ENCODE measurements at regions not wholly inside any gene's neighbourhood (a gene's known extent, or its start where the extent isn't known, plus 50 kb on each side); places are given as distances from the start of the nearest gene placed in this dataset.

GRCh38 chrX:140104760-140105159 lies 139.4 kb upstream of the CXorf66 start:
- Histone ChIP-seq H3K4me1 (ENCODE audit: insufficient read depth, low read length, poor library complexity, severe bottlenecking) (no peaks in the 10 kb centered on the region), H3K36me3 (ENCODE audit: insufficient read depth, low read length) (no peaks in the 10 kb centered on the region), H3K4me3 (ENCODE audit: low read length, poor library complexity, severe bottlenecking) (no peak overlapping the region), H3K9me2 (replicated peaks; ENCODE audit: low read depth, low read length) (no peaks in the 10 kb centered on the region), H4K20me1 (ENCODE audit: insufficient read depth, low read length, poor library complexity, severe bottlenecking) (no peaks in the 10 kb centered on the region), H3K4me2 (ENCODE audit: low read depth, low read length, poor library complexity, severe bottlenecking) (no peak overlapping the region), H3K9me3 (ENCODE audit: insufficient read depth, low read depth, low read length) (no peaks in the 10 kb centered on the region), H3K79me2 (ENCODE audit: insufficient read depth, low read length) (no peaks in the 10 kb centered on the region), H3K27me3 (ENCODE audit: insufficient read depth, low read length, poor library complexity, severe bottlenecking) (no peaks in the 10 kb centered on the region), H3K9ac (ENCODE audit: low read depth, low read length, poor library complexity, severe bottlenecking) (no peak overlapping the region), H2AFZ (ENCODE audit: low read length) (no peak overlapping the region), H3F3A (ENCODE audit: low read depth) (no peaks in the 10 kb centered on the region)
- no peak for TF ChIP-seq CTCF (conservative IDR thresholded peaks at IDR 0.05; ENCODE audit: low read length)
- TF ChIP-seq EZH2phosphoT487 (IDR thresholded peaks at IDR 0.05; ENCODE audit: borderline replicate concordance) = no peak

- H3F3A ChIP-seq (ENCODE audit: low read depth) = no peaks in the 10 kb centered on the region
- H2AFZ ChIP-seq (ENCODE audit: low read length) = no peak overlapping the region
- no peaks in the 10 kb centered on the region for H3K9me3 ChIP-seq (ENCODE audit: insufficient read depth, low read depth, low read length)
- no peaks in the 10 kb centered on the region for H3K79me2 ChIP-seq (ENCODE audit: insufficient read depth, low read length)
- no peak overlapping the region for H3K4me2 ChIP-seq (ENCODE audit: low read depth, low read length, poor library complexity, severe bottlenecking)
- no peaks in the 10 kb centered on the region for H3K4me1 ChIP-seq (ENCODE audit: insufficient read depth, low read length, poor library complexity, severe bottlenecking)
- H3K27me3 ChIP-seq (ENCODE audit: insufficient read depth, low read length, poor library complexity, severe bottlenecking) = no peaks in the 10 kb centered on the region
- no peaks in the 10 kb centered on the region for H3K36me3 ChIP-seq (ENCODE audit: insufficient read depth, low read length)
- H3K9ac ChIP-seq (ENCODE audit: low read depth, low read length, poor library complexity, severe bottlenecking) = no peak overlapping the region
- no peak overlapping the region for H3K4me3 ChIP-seq (ENCODE audit: low read length, poor library complexity, severe bottlenecking)
- no peaks in the 10 kb centered on the region for H4K20me1 ChIP-seq (ENCODE audit: insufficient read depth, low read length, poor library complexity, severe bottlenecking)
- TF ChIP-seq CTCF (conservative IDR thresholded peaks at IDR 0.05; ENCODE audit: low read length) = no peak
- no peak for TF ChIP-seq EZH2phosphoT487 (IDR thresholded peaks at IDR 0.05; ENCODE audit: borderline replicate concordance)
- H3K9me2 ChIP-seq (replicated peaks; ENCODE audit: low read depth, low read length) = no peaks in the 10 kb centered on the region
Measured at GRCh38 chrX:140099221-140099620, 133.9 kb upstream of the CXorf66 start.

- H3K27me3 ChIP-seq (ENCODE audit: insufficient read depth, low read length, poor library complexity, severe bottlenecking) = no peaks in the 10 kb centered on the region
- no peak overlapping the region for H3K9ac ChIP-seq (ENCODE audit: low read depth, low read length, poor library complexity, severe bottlenecking)
- H3K79me2 ChIP-seq (ENCODE audit: insufficient read depth, low read length) = no peaks in the 10 kb centered on the region
- H3F3A ChIP-seq (ENCODE audit: low read depth) = no peaks in the 10 kb centered on the region
- no peak overlapping the region for H2AFZ ChIP-seq (ENCODE audit: low read length)
- H4K20me1 ChIP-seq (ENCODE audit: insufficient read depth, low read length, poor library complexity, severe bottlenecking) = no peaks in the 10 kb centered on the region
- TF ChIP-seq EZH2phosphoT487 (IDR thresholded peaks at IDR 0.05; ENCODE audit: borderline replicate concordance) (no peak), CTCF (conservative IDR thresholded peaks at IDR 0.05; ENCODE audit: low read length) (no peak)
- no peaks in the 10 kb centered on the region for H3K9me3 ChIP-seq (ENCODE audit: insufficient read depth, low read depth, low read length)
- no peak overlapping the region for H3K4me2 ChIP-seq (ENCODE audit: low read depth, low read length, poor library complexity, severe bottlenecking)
- H3K4me1 ChIP-seq (ENCODE audit: insufficient read depth, low read length, poor library complexity, severe bottlenecking) = no peaks in the 10 kb centered on the region
- H3K36me3 ChIP-seq (ENCODE audit: insufficient read depth, low read length) = no peaks in the 10 kb centered on the region
- H3K9me2 ChIP-seq (replicated peaks; ENCODE audit: low read depth, low read length) = no peaks in the 10 kb centered on the region
- no peak overlapping the region for H3K4me3 ChIP-seq (ENCODE audit: low read length, poor library complexity, severe bottlenecking)
Measured at GRCh38 chrX:140092121-140092520, 126.8 kb upstream of the CXorf66 start.
